GM10847 (cell line): ENCODE measurements at regions not wholly inside any gene's neighbourhood (a gene's known extent, or its start where the extent isn't known, plus 50 kb on each side); places are given as distances from the start of the nearest gene placed in this dataset.
A peak's percentile ranks its signal among the peaks of the same experiment; 100 is the strongest.

Experiments
- POLR2A ChIP-seq: IDR thresholded peaks from 2 replicates; pipeline ENCODE4 v1.6.1; 2011; ENCODE audit not compliant: insufficient read length; ENCODE audit errors: extremely low read depth

DNA sequence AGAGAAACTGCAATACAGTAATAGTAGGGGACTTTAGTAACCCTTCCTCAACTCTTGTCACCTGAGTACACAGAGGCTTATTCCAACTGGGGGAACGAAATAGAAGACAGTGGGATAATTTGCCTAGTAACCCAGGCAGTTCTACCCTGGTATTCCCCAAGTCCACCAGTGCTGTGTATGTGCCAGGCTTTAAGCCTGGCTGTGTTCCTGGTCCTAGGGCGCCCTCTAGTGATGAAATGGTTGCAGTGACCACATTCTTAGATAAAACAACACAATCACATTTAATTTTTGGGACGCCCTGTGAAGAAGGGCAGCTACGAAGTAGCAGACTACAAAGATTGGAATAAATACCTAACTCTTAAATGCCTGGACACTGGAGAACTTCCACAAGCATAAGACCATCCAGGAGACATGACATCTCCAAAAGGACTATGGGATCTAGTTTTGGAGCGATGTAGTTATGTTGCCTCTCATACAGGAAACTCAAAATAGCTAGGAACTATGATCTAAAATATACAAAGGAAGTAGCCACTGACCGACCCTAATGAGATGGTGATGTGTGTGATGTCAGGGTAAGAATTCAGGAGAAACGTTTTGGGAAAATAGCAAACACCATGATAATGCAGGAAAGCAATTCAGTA is 163.0 kb upstream of the XIST start:
- no peak for TF ChIP-seq POLR2A

DNA sequence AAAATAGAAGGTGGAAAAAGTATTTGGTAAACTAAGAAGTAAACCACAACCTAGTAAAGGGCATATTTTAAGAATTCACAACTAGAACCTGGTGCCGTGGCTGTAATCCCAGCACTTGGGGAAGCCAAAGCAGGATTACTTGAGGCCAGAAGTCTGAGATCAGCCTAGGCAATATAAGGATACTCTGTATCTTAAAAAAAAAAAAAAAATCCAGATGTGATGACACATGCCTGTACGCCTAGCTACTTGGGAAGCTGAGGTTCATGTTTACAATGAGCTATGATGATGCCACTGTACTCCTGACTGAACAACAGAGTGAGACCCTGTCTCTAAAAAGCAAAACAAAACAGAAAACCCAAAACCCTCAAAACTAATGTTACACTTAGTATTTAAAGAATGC is 156.5 kb upstream of the XIST start:
- no peak for TF ChIP-seq POLR2A

GRCh38 chrX:73992019-73992418 is 139.5 kb upstream of the XIST start:
- TF ChIP-seq POLR2A: no peak

GRCh38 chrX:73987166-73987565 is 134.7 kb upstream of the XIST start:
- no peak for TF ChIP-seq POLR2A

DNA sequence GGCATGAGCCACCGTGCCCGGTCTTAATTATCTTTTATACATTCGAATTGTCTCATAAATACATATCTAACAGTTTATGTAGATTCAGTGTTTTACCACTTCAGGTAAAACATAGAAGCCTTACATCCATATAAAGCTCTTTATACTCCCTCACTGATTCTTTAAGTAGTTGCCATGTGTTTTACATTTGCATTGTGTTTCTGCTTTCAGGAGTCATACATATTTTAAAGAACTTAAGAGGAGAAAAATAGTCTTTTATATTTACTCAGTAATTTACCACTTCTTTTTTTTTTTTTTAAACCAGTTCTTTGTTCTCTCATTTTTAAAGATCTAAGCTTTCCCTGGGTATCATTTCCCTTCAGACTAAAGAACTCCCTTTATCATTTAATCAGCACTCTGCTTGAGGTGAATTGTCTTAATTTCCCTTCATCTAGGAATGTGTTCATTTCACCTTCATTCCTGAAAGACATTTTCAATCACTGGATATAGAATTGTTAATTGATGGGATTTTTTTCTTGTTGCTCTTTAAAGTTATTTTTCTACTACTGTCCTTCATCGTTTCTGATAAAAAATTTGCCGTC is 127.1 kb upstream of the XIST start:
- no peak for TF ChIP-seq POLR2A

DNA sequence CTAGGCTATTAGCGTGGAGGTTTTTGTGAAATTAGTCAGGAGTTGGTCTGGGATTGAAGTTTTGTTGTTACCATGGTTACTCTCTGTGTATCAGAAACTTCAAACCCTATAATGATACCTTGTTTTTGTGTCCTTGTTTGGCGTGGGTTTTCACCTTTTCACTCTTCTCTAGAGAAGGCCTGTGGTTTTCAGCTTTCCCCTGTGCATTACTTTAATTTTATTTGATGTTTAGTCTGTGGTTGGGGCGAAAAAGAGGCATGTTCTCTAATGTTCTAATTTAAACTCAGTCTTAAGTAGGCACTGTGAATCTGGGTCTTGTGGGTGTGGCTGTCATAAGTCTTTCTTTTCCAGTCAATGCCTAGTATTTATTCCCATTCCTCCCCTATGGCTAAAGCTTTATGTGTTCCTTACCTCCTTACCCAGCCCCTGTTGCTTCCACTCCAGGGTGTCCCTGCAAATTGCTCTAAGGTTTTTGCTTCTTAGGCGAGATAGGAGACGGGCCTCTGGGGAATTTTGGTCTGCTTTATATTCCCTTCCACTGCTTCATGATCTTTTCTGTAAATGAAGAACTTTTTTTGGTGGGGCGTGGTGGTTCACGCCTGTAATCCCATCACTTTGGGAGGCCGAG is 125.1 kb upstream of the XIST start:
- TF ChIP-seq POLR2A: no peak

GRCh38 chrX:73965833-73966232 is 113.3 kb upstream of the XIST start:
- no peak for TF ChIP-seq POLR2A

GRCh38 chrX:73964579-73964978 is 112.1 kb upstream of the XIST start:
- TF ChIP-seq POLR2A: no peak

DNA sequence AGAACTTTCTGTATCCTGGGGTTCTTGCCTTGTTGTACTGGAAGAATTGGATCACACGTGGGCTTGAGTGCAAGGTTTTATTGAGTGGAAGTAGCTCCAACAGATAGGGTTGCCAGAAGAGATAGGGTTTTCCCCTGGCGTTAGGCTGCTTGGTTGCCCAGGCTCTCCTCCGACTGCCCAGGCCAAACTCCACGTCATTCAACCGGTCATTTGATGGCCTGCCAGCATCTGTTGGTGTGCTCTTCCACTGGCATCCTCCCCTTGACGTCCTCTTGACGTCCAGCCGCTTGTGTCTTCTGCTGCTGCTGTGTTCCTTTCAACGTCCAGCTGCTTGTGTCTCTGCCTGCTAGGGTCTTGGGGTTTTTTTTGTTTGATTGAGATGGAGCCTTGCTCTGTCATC is 111.2 kb upstream of the XIST start:
- no peak for TF ChIP-seq POLR2A

DNA sequence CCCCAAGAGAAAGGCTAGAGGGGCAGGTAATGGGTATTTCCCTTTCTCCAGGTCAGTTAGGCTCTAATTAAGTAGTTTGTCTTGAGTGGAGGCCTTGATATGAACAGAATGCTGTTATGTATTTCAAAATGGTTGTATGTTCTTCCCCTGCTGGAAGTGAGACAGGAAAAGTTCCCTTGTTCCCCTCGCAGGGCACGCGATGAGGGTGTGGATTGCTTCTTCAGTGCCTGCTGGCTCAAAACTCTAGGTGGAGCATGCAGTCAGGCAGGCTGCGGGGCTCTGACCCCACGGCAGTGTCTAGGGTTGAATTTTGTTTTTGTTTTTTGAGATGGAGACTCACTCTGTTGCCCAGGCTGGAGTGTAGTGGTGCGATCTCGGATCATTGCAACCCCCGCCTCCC is 110.4 kb upstream of the XIST start:
- TF ChIP-seq POLR2A: no peak

GRCh38 chrX:73944563-73944908 is 92.0 kb upstream of the XIST start:
- TF ChIP-seq POLR2A: no peak

DNA sequence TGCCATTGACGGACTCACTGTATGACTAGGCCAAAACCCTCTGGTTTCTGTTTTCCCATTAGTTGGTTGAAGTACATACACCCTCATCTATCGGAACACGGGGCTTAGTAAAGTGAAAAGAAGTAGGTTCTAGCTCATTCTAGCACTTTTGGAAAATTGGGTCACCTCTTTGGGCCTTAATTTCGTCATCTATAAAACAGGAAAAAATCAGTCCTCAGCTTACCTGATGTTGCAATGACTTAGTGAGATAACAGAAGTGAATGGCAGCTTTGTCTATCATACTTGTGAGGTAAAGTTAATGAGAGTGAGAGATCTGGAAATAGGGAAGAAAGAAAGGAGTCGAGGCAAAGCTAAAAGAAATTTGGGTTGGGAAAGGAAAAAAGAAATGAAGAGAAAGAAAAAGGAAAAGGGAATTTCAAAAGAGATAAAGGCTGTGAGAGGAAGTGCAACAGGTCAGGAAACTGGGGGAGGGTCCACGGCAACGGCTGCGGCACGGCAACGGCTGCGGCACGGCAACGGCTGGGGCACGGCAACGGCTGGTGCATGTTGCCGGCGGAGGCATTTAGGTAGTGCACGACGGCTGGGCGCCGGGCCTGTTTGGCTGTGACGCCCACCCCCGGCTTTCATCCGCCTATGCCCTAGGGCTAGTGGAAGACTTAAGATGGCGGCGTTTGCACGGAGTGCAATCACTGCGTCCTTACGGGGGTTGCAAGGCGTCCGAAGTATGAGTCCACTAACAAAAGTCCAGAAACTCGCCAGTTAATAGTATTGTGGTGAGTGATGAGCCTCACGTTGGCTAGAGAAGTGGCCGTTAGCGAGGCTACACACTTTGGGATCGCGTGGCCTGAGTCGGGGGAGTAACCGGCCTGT is 91.4 kb upstream of the XIST start:
- TF ChIP-seq POLR2A: peak; percentile 67

DNA sequence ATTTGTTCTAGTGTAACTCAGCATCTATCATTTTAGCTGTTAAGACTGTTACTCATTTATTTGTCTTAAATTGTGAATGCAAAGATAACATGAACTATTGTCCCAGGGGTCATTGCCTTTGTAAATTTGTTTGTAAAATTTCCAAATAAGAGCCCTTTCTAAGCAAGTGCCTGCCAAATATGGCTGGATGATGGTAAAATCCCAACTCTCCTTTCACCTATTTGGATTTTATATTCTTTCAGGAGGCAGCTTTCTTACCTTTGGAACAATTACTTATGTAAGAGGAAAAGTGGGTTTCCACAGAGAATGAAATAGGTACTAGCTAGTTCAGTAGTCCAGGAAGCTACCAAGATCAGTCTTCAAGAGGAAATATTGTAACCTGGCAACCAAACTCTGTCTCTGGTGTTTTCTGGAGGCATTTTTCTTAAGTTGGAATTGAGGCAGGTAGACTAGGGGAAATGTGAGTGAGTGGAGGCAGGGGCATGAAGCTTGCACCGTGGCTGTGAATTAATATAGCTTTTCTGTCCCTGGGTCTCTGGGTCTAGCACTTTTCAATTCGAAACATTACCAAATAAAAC is 88.5 kb upstream of the XIST start:
- no peak for TF ChIP-seq POLR2A

DNA sequence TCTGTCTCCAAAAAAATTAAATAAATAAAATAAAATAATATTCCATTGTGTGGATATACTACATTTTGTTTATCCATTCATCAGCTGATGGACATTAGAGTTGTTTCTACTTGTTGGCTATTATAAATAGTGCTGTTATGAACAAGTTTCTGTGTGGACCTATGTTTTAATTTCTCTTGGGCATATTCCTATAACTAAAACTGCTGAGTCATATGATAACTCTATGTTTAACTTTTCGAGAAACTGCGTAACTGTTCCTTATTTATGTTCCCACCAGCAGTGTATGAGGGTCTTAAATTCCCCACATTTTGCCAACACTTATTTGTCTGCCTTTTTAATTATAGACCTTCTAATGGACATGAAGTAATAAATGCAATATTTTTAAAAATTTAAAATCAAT is 80.0 kb upstream of the XIST start:
- no peak for TF ChIP-seq POLR2A

- no peak for TF ChIP-seq POLR2A
These were observed 77.8 kb upstream of the XIST start for GRCh38 chrX:73930300-73930699.

- no peak for TF ChIP-seq POLR2A
These were observed 70.4 kb upstream of the XIST start for GRCh38 chrX:73922856-73923455.
